HFF-Myc (cell line): ENCODE measurements at regions not wholly inside any gene's neighbourhood (a gene's known extent, or its start where the extent isn't known, plus 50 kb on each side); places are given as distances from the start of the nearest gene placed in this dataset.

Experiments
- DNase-seq: peaks from one replicate; pipeline ENCODE4 v3.0.0-alpha.2; 2011; ENCODE audit warnings: low read depth; ENCODE audit errors: extremely low read depth
- H3K4me3 ChIP-seq: replicated peaks from 2 replicates; pipeline ENCODE4 v1.5.1; 2011; ENCODE audit warnings: low read depth, mild to moderate bottlenecking, control low read depth, low read length
- TF ChIP-seq, protein P1 (sequence below): IDR thresholded peaks from 2 replicates; pipeline ENCODE4 v1.5.1; 2012; ENCODE audit warnings: mild to moderate bottlenecking, low read depth, low read length, control low read depth; ENCODE audit errors: missing control alignments

DNA sequence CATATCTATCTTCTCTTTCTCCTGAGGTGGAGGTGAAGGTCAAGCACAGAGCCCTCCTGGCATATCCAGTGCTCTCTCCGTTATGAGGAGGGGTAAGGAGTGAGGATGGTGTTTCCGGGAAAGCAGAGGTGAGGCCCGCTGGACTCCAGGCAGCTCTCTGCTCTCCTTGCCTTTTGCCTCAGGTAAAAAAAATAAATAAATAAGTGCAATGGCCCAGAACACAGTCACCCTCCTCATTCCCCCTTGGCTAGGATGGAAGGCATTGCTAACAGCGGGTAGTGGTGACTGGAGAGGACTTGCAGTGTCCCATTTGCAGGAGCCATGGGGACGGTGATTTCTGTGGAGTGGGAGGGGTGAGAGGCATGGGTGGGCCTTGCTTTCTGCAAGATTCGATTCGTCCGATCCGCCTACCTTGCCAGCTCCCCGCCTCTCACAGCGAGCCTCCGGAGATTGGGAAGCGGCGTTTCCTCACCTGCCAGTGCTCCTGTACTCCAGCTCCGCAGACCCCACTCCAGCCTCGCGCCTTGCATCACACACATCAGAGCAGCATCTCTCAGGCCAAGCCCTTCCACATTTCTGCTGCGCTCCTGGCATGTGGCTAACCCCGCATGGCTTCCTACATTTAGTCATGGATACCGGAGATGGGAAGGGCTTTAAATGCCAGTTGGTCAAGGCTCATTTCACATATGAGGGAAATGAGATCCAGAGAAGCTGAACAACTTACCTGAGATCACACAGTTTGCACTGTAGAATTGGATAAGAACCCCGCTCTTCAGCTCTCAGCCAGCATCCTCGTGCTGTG, 155.2 kb downstream of the VAPA start:
- TF ChIP-seq, protein P1, sequence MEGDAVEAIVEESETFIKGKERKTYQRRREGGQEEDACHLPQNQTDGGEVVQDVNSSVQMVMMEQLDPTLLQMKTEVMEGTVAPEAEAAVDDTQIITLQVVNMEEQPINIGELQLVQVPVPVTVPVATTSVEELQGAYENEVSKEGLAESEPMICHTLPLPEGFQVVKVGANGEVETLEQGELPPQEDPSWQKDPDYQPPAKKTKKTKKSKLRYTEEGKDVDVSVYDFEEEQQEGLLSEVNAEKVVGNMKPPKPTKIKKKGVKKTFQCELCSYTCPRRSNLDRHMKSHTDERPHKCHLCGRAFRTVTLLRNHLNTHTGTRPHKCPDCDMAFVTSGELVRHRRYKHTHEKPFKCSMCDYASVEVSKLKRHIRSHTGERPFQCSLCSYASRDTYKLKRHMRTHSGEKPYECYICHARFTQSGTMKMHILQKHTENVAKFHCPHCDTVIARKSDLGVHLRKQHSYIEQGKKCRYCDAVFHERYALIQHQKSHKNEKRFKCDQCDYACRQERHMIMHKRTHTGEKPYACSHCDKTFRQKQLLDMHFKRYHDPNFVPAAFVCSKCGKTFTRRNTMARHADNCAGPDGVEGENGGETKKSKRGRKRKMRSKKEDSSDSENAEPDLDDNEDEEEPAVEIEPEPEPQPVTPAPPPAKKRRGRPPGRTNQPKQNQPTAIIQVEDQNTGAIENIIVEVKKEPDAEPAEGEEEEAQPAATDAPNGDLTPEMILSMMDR: no peak
- H3K4me3 ChIP-seq: no peak overlapping the region
- no peak for DNase-seq

DNA sequence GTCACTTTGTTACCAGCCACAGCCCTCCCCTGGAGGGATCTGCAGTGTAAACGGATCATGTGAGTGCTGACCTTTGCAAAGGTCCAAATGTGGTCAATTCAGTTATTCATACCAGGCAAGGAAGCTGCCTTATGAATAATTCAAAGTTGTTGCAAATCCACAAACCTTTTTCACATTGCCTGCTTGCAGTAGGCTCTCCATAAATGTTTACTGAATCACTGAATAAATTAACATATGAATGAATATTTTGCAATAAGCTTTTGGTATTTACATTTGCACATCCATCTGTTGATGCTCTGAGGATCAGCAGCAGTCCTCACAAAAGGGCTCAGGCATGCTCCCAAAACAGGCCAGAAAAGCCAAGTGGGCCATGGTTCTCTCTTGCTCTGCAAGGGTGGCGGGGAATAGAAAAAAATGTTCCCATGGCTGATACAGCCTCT, 156.8 kb downstream of the VAPA start:
- no peak overlapping the region for H3K4me3 ChIP-seq
- TF ChIP-seq, protein P1: no peak
- DNase-seq: no peak

DNA sequence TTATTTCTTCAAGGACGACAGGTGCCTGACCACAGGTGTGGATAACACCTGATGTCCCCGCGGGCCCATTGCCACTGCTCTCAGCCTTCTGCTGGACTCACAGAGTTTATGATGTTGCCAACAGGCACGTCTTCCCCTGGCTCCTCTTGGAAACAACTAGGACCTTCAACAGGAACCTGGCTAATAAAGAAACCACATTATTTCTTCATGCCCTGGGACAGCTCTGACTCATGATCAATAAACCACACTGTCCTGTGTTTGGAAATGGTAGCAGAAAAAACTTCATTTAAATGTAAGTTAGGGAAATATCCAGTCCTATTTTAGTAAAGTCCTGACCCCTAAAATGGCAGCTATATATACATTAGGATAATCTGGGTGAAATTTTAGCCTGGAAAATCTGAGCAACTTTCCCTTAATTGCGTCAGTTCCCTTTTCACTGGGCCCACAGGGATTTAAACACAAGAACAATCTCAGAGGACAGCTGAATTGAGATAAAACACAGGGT, 158.9 kb downstream of the VAPA start:
- no peak overlapping the region for H3K4me3 ChIP-seq
- DNase-seq: no peak
- TF ChIP-seq, protein P1: no peak

DNA sequence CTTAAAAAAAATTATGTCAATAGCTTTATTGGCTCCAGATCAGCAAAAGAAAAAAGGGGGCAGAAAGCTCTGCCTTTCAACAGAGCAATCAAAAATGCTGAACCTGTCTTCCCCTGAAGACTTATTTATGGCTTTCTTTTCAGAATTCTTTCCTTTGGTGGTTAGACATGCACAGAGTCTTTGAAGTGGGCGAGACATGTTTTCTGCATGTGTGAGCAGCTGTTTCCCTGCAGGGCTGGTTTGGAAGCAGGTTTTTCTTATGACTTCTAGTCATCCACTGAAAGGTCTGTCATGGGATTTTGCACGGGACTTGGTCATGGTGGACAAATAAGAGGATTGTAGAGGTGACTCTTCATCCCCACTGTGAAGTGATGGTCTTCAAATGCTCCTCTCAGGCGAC, 160.3 kb downstream of the VAPA start:
- TF ChIP-seq, protein P1: no peak
- DNase-seq: no peak
- H3K4me3 ChIP-seq: no peak overlapping the region

DNA sequence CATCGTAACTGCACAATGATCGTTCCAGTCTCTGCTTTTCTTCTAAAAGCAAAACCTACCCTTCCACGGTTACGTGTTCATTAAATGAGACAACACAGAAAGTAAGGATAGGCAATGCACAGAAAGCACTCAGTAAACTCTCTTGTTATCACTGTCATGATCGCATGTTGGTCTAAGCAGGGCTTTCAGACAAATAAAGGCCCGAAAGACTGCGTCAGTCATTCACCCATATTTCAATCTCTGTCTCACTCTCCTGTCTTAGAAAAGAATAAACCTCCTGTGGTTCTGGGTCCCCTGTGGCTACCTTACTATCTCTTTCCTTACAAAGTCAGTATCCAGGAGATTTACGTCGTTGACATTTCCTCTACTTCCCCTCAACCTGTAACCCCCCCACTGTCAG, 160.9 kb downstream of the VAPA start:
- no peak for DNase-seq
- TF ChIP-seq, protein P1: no peak
- H3K4me3 ChIP-seq: no peak overlapping the region

DNA sequence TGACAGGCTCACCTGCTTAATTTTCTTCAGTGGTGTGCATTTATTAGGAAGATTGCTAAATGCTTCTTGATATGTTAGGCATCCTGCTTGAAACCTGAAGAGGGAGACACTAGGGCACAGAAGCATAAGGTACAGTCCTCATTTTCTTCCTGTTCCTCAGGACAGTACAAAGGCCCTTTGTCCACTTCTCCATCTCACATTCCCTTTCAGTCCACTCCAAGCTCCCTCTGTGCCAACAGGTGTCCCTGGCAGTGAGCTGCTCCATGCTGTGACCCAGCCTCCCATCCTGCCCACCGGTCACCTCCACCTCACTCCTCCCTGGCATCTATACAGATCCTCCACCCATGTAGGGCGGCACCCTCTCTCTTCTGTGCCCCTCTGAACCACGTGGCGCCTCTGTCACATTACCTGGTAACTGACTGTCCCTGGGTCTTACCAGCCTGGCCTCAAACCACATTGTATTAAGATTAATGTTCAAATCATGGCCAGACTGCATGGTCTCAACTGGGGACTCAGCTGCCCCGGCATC, 162.8 kb downstream of the VAPA start:
- no peak overlapping the region for H3K4me3 ChIP-seq
- DNase-seq: no peak
- TF ChIP-seq, protein P1: no peak
